ENCODE measurements at regions not wholly inside any gene's neighbourhood (a gene's known extent, or its start where the extent isn't known, plus 50 kb on each side); places are given as distances from the start of the nearest gene placed in this dataset.

GRCh38 chr17:69763503-69763902 lies 311.5 kb upstream of the KCNJ16 start:
- Mint-ChIP-seq H3K4me3 (no peak overlapping the region), H3K27ac (no peak overlapping the region), H3K9me3 (peaks cover 0 to 8% (median 0%) of the 10 kb centered on the region in 5 donors), H3K36me3 (no peaks in the 10 kb centered on the region), H3K4me1 (no peaks in the 10 kb centered on the region), H3K27me3 (peaks cover 0 to 3% of the 10 kb centered on the region in 2 donors)
- Histone ChIP-seq H3K36me3 (ENCODE audit: insufficient read depth, low read length) (no peaks in the 10 kb centered on the region), H3K4me1 (ENCODE audit: insufficient read depth, low read length) (no peaks in the 10 kb centered on the region), H3K27ac (ENCODE audit: low read depth, low read length) (no peak overlapping the region), H3K27me3 (ENCODE audit: insufficient read depth, low read length, poor library complexity, severe bottlenecking) (no peaks in the 10 kb centered on the region), H3K9me3 (ENCODE audit: low read length) (no peaks in the 10 kb centered on the region), H3K4me3 (ENCODE audit: low read length) (no peak overlapping the region)
- ChIA-PET CTCF (no interaction called here), POLR2A (no interaction called here)
- DNase-seq: no peak

GRCh38 chr17:69764146-69764545 lies 310.9 kb upstream of the KCNJ16 start:
- DNase-seq: no peak
- no peaks in the 10 kb centered on the region for H3K9me3 ChIP-seq (ENCODE audit: low read length)
- H3K4me3 Mint-ChIP-seq: no peak overlapping the region
- H3K27ac Mint-ChIP-seq: no peak overlapping the region
- no peaks in the 10 kb centered on the region for H3K36me3 Mint-ChIP-seq
- H3K36me3 ChIP-seq (ENCODE audit: insufficient read depth, low read length): no peaks in the 10 kb centered on the region
- H3K4me3 ChIP-seq (ENCODE audit: low read length): no peak overlapping the region
- H3K9me3 Mint-ChIP-seq: peaks cover 0 to 8% (median 2%) of the 10 kb centered on the region in 5 donors
- POLR2A ChIA-PET: no interaction called here
- H3K27me3 Mint-ChIP-seq: peaks cover 2 to 3% of the 10 kb centered on the region in 2 donors
- no peaks in the 10 kb centered on the region for H3K4me1 Mint-ChIP-seq
- no peaks in the 10 kb centered on the region for H3K27me3 ChIP-seq (ENCODE audit: insufficient read depth, low read length, poor library complexity, severe bottlenecking)
- no peak overlapping the region for H3K27ac ChIP-seq (ENCODE audit: low read depth, low read length)
- no peaks in the 10 kb centered on the region for H3K4me1 ChIP-seq (ENCODE audit: insufficient read depth, low read length)
- CTCF ChIA-PET: no interaction called here

- H3K27me3 ChIP-seq (ENCODE audit: insufficient read depth, low read length, poor library complexity, severe bottlenecking): no peaks in the 10 kb centered on the region
- H3K27ac Mint-ChIP-seq: no peak overlapping the region
- no peak overlapping the region for H3K27ac ChIP-seq (ENCODE audit: low read depth, low read length)
- DNase-seq: no peak
- ChIA-PET CTCF (no interaction called here), POLR2A (no interaction called here)
- no peaks in the 10 kb centered on the region for H3K36me3 ChIP-seq (ENCODE audit: insufficient read depth, low read length)
- H3K9me3 Mint-ChIP-seq: peaks cover 1 to 13% (median 9%) of the 10 kb centered on the region in 5 donors
- H3K36me3 Mint-ChIP-seq: no peaks in the 10 kb centered on the region
- no peak overlapping the region for H3K4me3 ChIP-seq (ENCODE audit: low read length)
- H3K4me3 Mint-ChIP-seq: no peak overlapping the region
- H3K4me1 ChIP-seq (ENCODE audit: insufficient read depth, low read length): no peaks in the 10 kb centered on the region
- no peaks in the 10 kb centered on the region for H3K9me3 ChIP-seq (ENCODE audit: low read length)
- H3K27me3 Mint-ChIP-seq: peaks cover 0 to 4% of the 10 kb centered on the region in 2 donors
- no peaks in the 10 kb centered on the region for H3K4me1 Mint-ChIP-seq
Observed at GRCh38 chr17:69769050-69769449, 306.0 kb upstream of the KCNJ16 start.

GRCh38 chr17:69773081-69773480 lies 301.9 kb upstream of the KCNJ16 start:
- ChIA-PET POLR2A (no interaction called here), CTCF (no interaction called here)
- no peaks in the 10 kb centered on the region for H3K36me3 ChIP-seq (ENCODE audit: insufficient read depth, low read length)
- Mint-ChIP-seq H3K4me1 (no peaks in the 10 kb centered on the region), H3K36me3 (no peaks in the 10 kb centered on the region), H3K4me3 (no peak overlapping the region), H3K27me3 (peaks cover 0 to 4% of the 10 kb centered on the region in 2 donors), H3K27ac (no peak overlapping the region), H3K9me3 (peaks cover 1 to 14% (median 12%) of the 10 kb centered on the region in 5 donors)
- H3K27ac ChIP-seq (ENCODE audit: low read depth, low read length): no peak overlapping the region
- H3K4me1 ChIP-seq (ENCODE audit: insufficient read depth, low read length): no peaks in the 10 kb centered on the region
- no peaks in the 10 kb centered on the region for H3K27me3 ChIP-seq (ENCODE audit: insufficient read depth, low read length, poor library complexity, severe bottlenecking)
- no peaks in the 10 kb centered on the region for H3K9me3 ChIP-seq (ENCODE audit: low read length)
- H3K4me3 ChIP-seq (ENCODE audit: low read length): no peak overlapping the region
- DNase-seq: no peak

- Histone ChIP-seq H3K9me3 (ENCODE audit: low read length) (no peaks in the 10 kb centered on the region), H3K4me1 (ENCODE audit: insufficient read depth, low read length) (no peaks in the 10 kb centered on the region), H3K4me3 (ENCODE audit: low read length) (no peak overlapping the region), H3K27ac (ENCODE audit: low read depth, low read length) (no peak overlapping the region), H3K27me3 (ENCODE audit: insufficient read depth, low read length, poor library complexity, severe bottlenecking) (no peaks in the 10 kb centered on the region), H3K36me3 (ENCODE audit: insufficient read depth, low read length) (no peaks in the 10 kb centered on the region)
- Mint-ChIP-seq H3K9me3 (peaks cover 3 to 14% (median 9%) of the 10 kb centered on the region in 5 donors), H3K4me3 (no peak overlapping the region), H3K27ac (no peak overlapping the region), H3K27me3 (no peaks in the 10 kb centered on the region), H3K36me3 (no peaks in the 10 kb centered on the region), H3K4me1 (no peaks in the 10 kb centered on the region)
- ChIA-PET CTCF (no interaction called here), POLR2A (no interaction called here)
- DNase-seq: no peak
Observed at GRCh38 chr17:69779378-69780214, 295.4 kb upstream of the KCNJ16 start.

- Histone ChIP-seq H3K27ac (ENCODE audit: low read depth, low read length) (no peak overlapping the region), H3K4me3 (ENCODE audit: low read length) (no peak overlapping the region), H3K27me3 (ENCODE audit: insufficient read depth, low read length, poor library complexity, severe bottlenecking) (no peaks in the 10 kb centered on the region), H3K4me1 (ENCODE audit: insufficient read depth, low read length) (no peaks in the 10 kb centered on the region), H3K9me3 (ENCODE audit: low read length) (no peaks in the 10 kb centered on the region), H3K36me3 (ENCODE audit: insufficient read depth, low read length) (no peaks in the 10 kb centered on the region)
- Mint-ChIP-seq H3K27me3 (no peaks in the 10 kb centered on the region), H3K36me3 (no peaks in the 10 kb centered on the region), H3K27ac (no peak overlapping the region), H3K9me3 (peaks cover 4 to 15% (median 8%) of the 10 kb centered on the region in 5 donors), H3K4me3 (no peak overlapping the region), H3K4me1 (no peaks in the 10 kb centered on the region)
- DNase-seq: no peak
- CTCF ChIA-PET: no interaction called here
- POLR2A ChIA-PET: no interaction called here
Observed at GRCh38 chr17:69783865-69784264, 291.2 kb upstream of the KCNJ16 start.

GRCh38 chr17:69788957-69789356 lies 286.1 kb upstream of the KCNJ16 start:
- H3K27me3 ChIP-seq (ENCODE audit: insufficient read depth, low read length, poor library complexity, severe bottlenecking): no peaks in the 10 kb centered on the region
- H3K9me3 ChIP-seq (ENCODE audit: low read length): no peaks in the 10 kb centered on the region
- Mint-ChIP-seq H3K9me3 (peaks cover 2 to 10% (median 4%) of the 10 kb centered on the region in 5 donors), H3K36me3 (no peaks in the 10 kb centered on the region), H3K27me3 (no peaks in the 10 kb centered on the region), H3K27ac (no peak overlapping the region), H3K4me3 (no peak overlapping the region), H3K4me1 (no peaks in the 10 kb centered on the region)
- H3K36me3 ChIP-seq (ENCODE audit: insufficient read depth, low read length): no peaks in the 10 kb centered on the region
- ChIA-PET POLR2A (no interaction called here), CTCF (no interaction called here)
- H3K27ac ChIP-seq (ENCODE audit: low read depth, low read length): no peak overlapping the region
- no peak overlapping the region for H3K4me3 ChIP-seq (ENCODE audit: low read length)
- H3K4me1 ChIP-seq (ENCODE audit: insufficient read depth, low read length): no peaks in the 10 kb centered on the region
- DNase-seq: no peak

GRCh38 chr17:69796078-69796477 lies 278.9 kb upstream of the KCNJ16 start:
- Histone ChIP-seq H3K36me3 (ENCODE audit: insufficient read depth, low read length) (no peaks in the 10 kb centered on the region), H3K27me3 (ENCODE audit: insufficient read depth, low read length, poor library complexity, severe bottlenecking) (no peaks in the 10 kb centered on the region), H3K9me3 (ENCODE audit: low read length) (no peaks in the 10 kb centered on the region), H3K27ac (ENCODE audit: low read depth, low read length) (no peak overlapping the region), H3K4me3 (ENCODE audit: low read length) (no peak overlapping the region), H3K4me1 (ENCODE audit: insufficient read depth, low read length) (no peaks in the 10 kb centered on the region)
- H3K9me3 Mint-ChIP-seq: peaks cover 2 to 13% (median 10%) of the 10 kb centered on the region in 5 donors
- ChIA-PET POLR2A (no interaction called here), CTCF (no interaction called here)
- H3K36me3 Mint-ChIP-seq: no peaks in the 10 kb centered on the region
- no peak overlapping the region for H3K27ac Mint-ChIP-seq
- no peak for DNase-seq
- H3K27me3 Mint-ChIP-seq: peaks cover 0 to 4% of the 10 kb centered on the region in 2 donors
- H3K4me1 Mint-ChIP-seq: no peaks in the 10 kb centered on the region
- H3K4me3 Mint-ChIP-seq: no peak overlapping the region
